HepG2 (cell line): ENCODE measurements at regions not wholly inside any gene's neighbourhood (a gene's known extent, or its start where the extent isn't known, plus 50 kb on each side); places are given as distances from the start of the nearest gene placed in this dataset.

Experiments used
- CHD2 ChIP-seq: IDR thresholded peaks from 2 replicates; pipeline ENCODE4 v1.6.1; 2011; ENCODE audit warnings: low read depth, low read length, improper control_type of control experiment
- ESRRA ChIP-seq: sonication (generic); formaldehyde crosslinking; IDR thresholded peaks from 2 replicates; pipeline ENCODE4 v1.5.1; 2020; ENCODE audit warnings: mild to moderate bottlenecking, low read depth, missing genetic modification reagents
- JARID2 ChIP-seq: sonication (generic); formaldehyde crosslinking; IDR thresholded peaks from 2 replicates; pipeline ENCODE4 v1.8.1; 2023; ENCODE audit warnings: missing genetic modification reagents, inconsistent platforms; ENCODE audit not compliant: insufficient replicate concordance
- KLF11 ChIP-seq: IDR thresholded peaks from 2 replicates; pipeline ENCODE4 v1.6.1; 2016; ENCODE audit warnings: missing compliant biosample characterization
- NR1H2 ChIP-seq: sonication (generic); formaldehyde crosslinking; IDR thresholded peaks from 2 replicates; pipeline ENCODE4 v1.8.1; 2022; ENCODE audit warnings: low read depth, missing genetic modification reagents, borderline replicate concordance
- RFX5 ChIP-seq: IDR thresholded peaks from 2 replicates; pipeline ENCODE4 v1.6.1; 2011; ENCODE audit warnings: low read depth, low read length, improper control_type of control experiment
- SAP130 ChIP-seq: IDR thresholded peaks from 2 replicates; pipeline ENCODE4 v1.6.1; 2016; ENCODE audit warnings: low read depth
- TGIF2 ChIP-seq: IDR thresholded peaks from 2 replicates; pipeline ENCODE4 v1.6.1; 2016; ENCODE audit warnings: control low read depth, missing compliant biosample characterization
- ZNF138 ChIP-seq: sonication (generic); formaldehyde crosslinking; IDR thresholded peaks from 2 replicates; pipeline ENCODE4 v1.5.0; 2020; ENCODE audit warnings: mild to moderate bottlenecking, low read depth, missing genetic modification reagents
- ZNF75D ChIP-seq: sonication (generic); formaldehyde crosslinking; IDR thresholded peaks from 2 replicates; pipeline ENCODE4 v1.8.1; 2023; ENCODE audit warnings: missing genetic modification reagents, mild to moderate bottlenecking, borderline replicate concordance
- TF ChIP-seq, protein P1 (sequence below), 2 experiments: sonication (generic) in 1 of 2; formaldehyde crosslinking in 1 of 2; IDR thresholded peaks; 2 replicates each; pipeline versions ENCODE4 v1.5.1 to v1.6.1; 2011 to 2020; ENCODE audit warnings: borderline replicate concordance in 1 of 2, low read depth in 1 of 2, low read length in 1 of 2, mild to moderate bottlenecking in 1 of 2, missing genetic modification reagents in 1 of 2, moderate library complexity in 1 of 2
- TF ChIP-seq, protein P2 (sequence below): sonication (generic); formaldehyde crosslinking; IDR thresholded peaks from 2 replicates; pipeline ENCODE4 v1.8.1; 2022; ENCODE audit warnings: low read depth, mild to moderate bottlenecking, missing genetic modification reagents

DNA sequence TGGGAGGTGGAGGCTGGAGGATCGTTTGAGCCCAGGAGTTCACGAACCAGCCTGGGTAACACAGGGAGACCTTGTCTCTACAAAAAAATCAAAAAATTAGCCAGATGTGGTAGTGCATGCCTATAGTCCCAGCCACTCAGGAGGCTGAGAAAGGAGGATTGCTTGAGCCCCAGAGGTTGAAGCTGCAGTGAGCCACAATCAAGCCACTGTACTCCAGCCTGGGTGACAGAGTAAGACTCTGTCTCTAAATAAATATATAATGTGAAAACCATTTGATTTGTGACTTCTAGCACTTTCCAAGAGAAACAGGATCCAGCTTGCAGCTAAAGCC, 459.1 kb downstream of the SOX9 start:
- TF ChIP-seq CHD2, result no peak
- TF ChIP-seq ZNF75D (CRISPR knock-in tag), result no peak
- no peak for TF ChIP-seq SAP130
- TF ChIP-seq ESRRA (CRISPR knock-in tag), result no peak
- TF ChIP-seq, protein P1, sequence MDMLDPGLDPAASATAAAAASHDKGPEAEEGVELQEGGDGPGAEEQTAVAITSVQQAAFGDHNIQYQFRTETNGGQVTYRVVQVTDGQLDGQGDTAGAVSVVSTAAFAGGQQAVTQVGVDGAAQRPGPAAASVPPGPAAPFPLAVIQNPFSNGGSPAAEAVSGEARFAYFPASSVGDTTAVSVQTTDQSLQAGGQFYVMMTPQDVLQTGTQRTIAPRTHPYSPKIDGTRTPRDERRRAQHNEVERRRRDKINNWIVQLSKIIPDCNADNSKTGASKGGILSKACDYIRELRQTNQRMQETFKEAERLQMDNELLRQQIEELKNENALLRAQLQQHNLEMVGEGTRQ (IDR thresholded peaks at IDR 0.05; ENCODE audit: low read depth, low read length), result no peak
- TF ChIP-seq, protein P1 (CRISPR knock-in tag; IDR thresholded peaks at IDR 0.05; ENCODE audit: borderline replicate concordance), result peak; percentile 58; the same call in 1 of the 2 replicates
- no peak for TF ChIP-seq TGIF2
- TF ChIP-seq NR1H2 (CRISPR knock-in tag), result no peak
- TF ChIP-seq ZNF138 (CRISPR knock-in tag), result no peak
- no peak for TF ChIP-seq KLF11
- TF ChIP-seq RFX5, result no peak
- no peak for TF ChIP-seq JARID2 (CRISPR knock-in tag)
- TF ChIP-seq, protein P2, sequence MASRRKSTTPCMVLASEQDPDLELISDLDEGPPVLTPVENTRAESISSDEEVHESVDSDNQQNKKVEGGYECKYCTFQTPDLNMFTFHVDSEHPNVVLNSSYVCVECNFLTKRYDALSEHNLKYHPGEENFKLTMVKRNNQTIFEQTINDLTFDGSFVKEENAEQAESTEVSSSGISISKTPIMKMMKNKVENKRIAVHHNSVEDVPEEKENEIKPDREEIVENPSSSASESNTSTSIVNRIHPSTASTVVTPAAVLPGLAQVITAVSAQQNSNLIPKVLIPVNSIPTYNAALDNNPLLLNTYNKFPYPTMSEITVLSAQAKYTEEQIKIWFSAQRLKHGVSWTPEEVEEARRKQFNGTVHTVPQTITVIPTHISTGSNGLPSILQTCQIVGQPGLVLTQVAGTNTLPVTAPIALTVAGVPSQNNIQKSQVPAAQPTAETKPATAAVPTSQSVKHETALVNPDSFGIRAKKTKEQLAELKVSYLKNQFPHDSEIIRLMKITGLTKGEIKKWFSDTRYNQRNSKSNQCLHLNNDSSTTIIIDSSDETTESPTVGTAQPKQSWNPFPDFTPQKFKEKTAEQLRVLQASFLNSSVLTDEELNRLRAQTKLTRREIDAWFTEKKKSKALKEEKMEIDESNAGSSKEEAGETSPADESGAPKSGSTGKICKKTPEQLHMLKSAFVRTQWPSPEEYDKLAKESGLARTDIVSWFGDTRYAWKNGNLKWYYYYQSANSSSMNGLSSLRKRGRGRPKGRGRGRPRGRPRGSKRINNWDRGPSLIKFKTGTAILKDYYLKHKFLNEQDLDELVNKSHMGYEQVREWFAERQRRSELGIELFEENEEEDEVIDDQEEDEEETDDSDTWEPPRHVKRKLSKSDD (CRISPR knock-in tag), result no peak
